SU-DHL-6 (cell line): ENCODE measurements at regions not wholly inside any gene's neighbourhood (a gene's known extent, or its start where the extent isn't known, plus 50 kb on each side); places are given as distances from the start of the nearest gene placed in this dataset.

Experiments used
- EZH2phosphoT487 ChIP-seq: fragments of 200-600 bp; sonication (generic), shearing (Covaris generic); conservative IDR thresholded peaks from 2 replicates; pipeline ENCODE4 v1.6.1; 2018; ENCODE audit warnings: mild to moderate bottlenecking, antibody characterized with exemption, low read length, moderate library complexity, mixed read lengths
- TF ChIP-seq, protein P1 (sequence below): fragments of 200-600 bp; sonication (generic); IDR thresholded peaks from one replicate; pipeline ENCODE4 v1.5.1; 2017; ENCODE audit warnings: antibody characterized with exemption, mild to moderate bottlenecking, low read length, moderate library complexity; ENCODE audit not compliant: insufficient read depth, poor library complexity, severe bottlenecking

- TF ChIP-seq, protein P1, sequence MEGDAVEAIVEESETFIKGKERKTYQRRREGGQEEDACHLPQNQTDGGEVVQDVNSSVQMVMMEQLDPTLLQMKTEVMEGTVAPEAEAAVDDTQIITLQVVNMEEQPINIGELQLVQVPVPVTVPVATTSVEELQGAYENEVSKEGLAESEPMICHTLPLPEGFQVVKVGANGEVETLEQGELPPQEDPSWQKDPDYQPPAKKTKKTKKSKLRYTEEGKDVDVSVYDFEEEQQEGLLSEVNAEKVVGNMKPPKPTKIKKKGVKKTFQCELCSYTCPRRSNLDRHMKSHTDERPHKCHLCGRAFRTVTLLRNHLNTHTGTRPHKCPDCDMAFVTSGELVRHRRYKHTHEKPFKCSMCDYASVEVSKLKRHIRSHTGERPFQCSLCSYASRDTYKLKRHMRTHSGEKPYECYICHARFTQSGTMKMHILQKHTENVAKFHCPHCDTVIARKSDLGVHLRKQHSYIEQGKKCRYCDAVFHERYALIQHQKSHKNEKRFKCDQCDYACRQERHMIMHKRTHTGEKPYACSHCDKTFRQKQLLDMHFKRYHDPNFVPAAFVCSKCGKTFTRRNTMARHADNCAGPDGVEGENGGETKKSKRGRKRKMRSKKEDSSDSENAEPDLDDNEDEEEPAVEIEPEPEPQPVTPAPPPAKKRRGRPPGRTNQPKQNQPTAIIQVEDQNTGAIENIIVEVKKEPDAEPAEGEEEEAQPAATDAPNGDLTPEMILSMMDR, result peak; percentile 27
- TF ChIP-seq EZH2phosphoT487, result no peak
Measured at GRCh38 chr1:106022312-106022902, 1034.1 kb upstream of the PRMT6 start.
